Psoas muscle (tissue), 7 donors: ENCODE measurements at regions not wholly inside any gene's neighbourhood (a gene's known extent, or its start where the extent isn't known, plus 50 kb on each side); places are given as distances from the start of the nearest gene placed in this dataset.

Experiments used
- ATAC-seq, 4 donors: fragments of 200-7000 bp; cut with Tn5 transposase; one replicate each; pipeline ENCODE4 v1.9.1; 2020; ENCODE audit warnings: moderate library complexity in 3 of 4, mild to moderate bottlenecking in 2 of 4
- DNase-seq, 2 donors: peaks; one replicate each; pipeline ENCODE4 v3.0.0-alpha.2; 2020
- H3K27ac ChIP-seq: fragments of 200-600 bp; one replicate; pipeline ENCODE4 v1.8.0; 2022
- H3K27me3 ChIP-seq, 3 donors: fragments of 200-600 bp in 1 of 3; one replicate each; pipeline versions ENCODE4 v1.6.1 to v1.8.0; 2013 to 2022; ENCODE audit warnings: low read length in 2 of 3, mild to moderate bottlenecking in 2 of 3, moderate library complexity in 1 of 3; ENCODE audit not compliant: insufficient read depth in 3 of 3
- H3K36me3 ChIP-seq, 2 donors: fragments of 200-600 bp in 1 of 2; one replicate each; pipeline versions ENCODE4 v1.6.1 to v1.8.0; 2013 to 2022; ENCODE audit warnings: low read depth in 1 of 2, mild to moderate bottlenecking in 1 of 2, moderate library complexity in 1 of 2; ENCODE audit not compliant: insufficient read depth in 1 of 2
- H3K4me1 ChIP-seq: fragments of 200-600 bp; one replicate; pipeline ENCODE4 v1.8.0; 2022
- H3K4me3 ChIP-seq: fragments of 200-600 bp; one replicate; pipeline ENCODE4 v1.8.0; 2022; ENCODE audit warnings: mild to moderate bottlenecking
- H3K9me3 ChIP-seq: fragments of 200-600 bp; one replicate; pipeline ENCODE4 v1.8.0; 2022
- WGBS, 3 donors: extraction: QIAGEN DNeasy Blood & Tissue Kit; methylation state at CpG; one replicate each; pipeline versions ENCODE4 v1.1.6 to v1.1.7; 2013; 5-methylcytosine and 5-hydroxymethylcytosine counted together
- intact Hi-C, 2 donors: fragments of 100-400 bp; cut with DNase I; formaldehyde crosslinking; loops; one replicate each; pipeline versions ENCODE4 v1.11.0 to v1.14.2; 2022
- TF ChIP-seq, protein P1 (sequence below): fragments of 200-600 bp; IDR thresholded peaks from one replicate; pipeline ENCODE4 v1.8.0; 2022; ENCODE audit warnings: antibody characterized with exemption
- donor health status: healthy with polysubstance abuse.
- donor health status: DM: no; HTN: no; CAD: no; lungs with moderate emphysema.
- donor health status: Bipolar disorder and iron deficiency.
- donor health status: healthy.
- donor health status: DM: yes; HTN: yes; CAD: no.
- donor health status: DM: no; HTN: no; CAD: no.
- donor health status: DM: yes; HTN: yes; CAD: no.

DNA sequence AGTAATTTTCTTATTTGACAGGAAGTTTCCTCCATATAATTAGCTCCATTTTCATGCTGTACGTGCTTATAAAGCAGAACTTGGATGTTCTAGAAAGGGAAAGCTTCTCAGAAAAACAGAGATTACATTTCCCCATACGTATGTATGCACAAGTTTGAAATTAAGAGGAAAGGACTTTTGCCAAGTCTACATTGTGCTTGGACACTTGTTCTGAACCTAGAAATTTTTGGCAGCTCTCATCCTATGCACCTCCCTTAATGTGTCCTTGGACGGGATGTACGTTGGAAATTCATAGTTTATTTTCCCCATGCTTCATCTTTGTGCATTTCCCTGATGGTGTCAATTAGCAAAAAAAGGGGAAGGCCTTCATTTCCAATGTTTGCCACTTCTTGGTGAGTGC lies 322.7 kb downstream of the BLID start:
- H3K27ac ChIP-seq, result no peak overlapping the region
- intact Hi-C loops, result no loop called here
- TF ChIP-seq, protein P1, sequence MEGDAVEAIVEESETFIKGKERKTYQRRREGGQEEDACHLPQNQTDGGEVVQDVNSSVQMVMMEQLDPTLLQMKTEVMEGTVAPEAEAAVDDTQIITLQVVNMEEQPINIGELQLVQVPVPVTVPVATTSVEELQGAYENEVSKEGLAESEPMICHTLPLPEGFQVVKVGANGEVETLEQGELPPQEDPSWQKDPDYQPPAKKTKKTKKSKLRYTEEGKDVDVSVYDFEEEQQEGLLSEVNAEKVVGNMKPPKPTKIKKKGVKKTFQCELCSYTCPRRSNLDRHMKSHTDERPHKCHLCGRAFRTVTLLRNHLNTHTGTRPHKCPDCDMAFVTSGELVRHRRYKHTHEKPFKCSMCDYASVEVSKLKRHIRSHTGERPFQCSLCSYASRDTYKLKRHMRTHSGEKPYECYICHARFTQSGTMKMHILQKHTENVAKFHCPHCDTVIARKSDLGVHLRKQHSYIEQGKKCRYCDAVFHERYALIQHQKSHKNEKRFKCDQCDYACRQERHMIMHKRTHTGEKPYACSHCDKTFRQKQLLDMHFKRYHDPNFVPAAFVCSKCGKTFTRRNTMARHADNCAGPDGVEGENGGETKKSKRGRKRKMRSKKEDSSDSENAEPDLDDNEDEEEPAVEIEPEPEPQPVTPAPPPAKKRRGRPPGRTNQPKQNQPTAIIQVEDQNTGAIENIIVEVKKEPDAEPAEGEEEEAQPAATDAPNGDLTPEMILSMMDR, result no peak

DNA sequence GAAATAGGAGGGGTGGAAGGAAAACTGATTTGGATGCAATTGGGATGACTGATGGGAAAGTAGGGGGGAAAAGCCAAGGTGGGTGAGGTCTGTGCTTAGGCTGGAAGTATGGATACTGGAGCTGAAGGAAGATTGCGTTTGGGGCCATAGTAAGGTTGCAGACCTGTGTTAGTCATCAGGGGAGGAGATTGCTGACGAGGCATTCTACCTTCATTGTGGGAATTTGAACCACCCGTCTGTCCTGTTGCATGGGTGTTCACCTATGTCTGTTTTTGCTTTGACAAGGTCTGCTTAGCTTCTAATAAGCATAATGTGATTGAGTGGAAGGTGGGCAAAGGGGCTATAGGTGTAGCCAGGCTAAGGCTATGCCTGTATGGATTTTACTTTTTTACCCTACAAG lies 323.8 kb downstream of the BLID start:
- intact Hi-C loops, result no loop called here
- H3K4me1 ChIP-seq, result no peaks in the 10 kb centered on the region
- no peak for DNase-seq
- H3K4me3 ChIP-seq, result no peak overlapping the region
- 91 to 96% (median 94%) methylated on average over 3 of the region's 3 CpGs for WGBS, 3 donors
- no peaks in the 10 kb centered on the region for H3K9me3 ChIP-seq
- no peaks in the 10 kb centered on the region for H3K36me3 ChIP-seq
- TF ChIP-seq, protein P1, result no peak
- ATAC-seq, result no peak
- peaks cover 0 to 4% (median 0%) of the 10 kb centered on the region in 3 donors for H3K27me3 ChIP-seq
- H3K27ac ChIP-seq, result no peak overlapping the region

More for the DNA sequence above, 322.7 kb downstream of the BLID start:
- Histone ChIP-seq H3K4me3 (no peak overlapping the region), H3K27me3 (peaks cover 0 to 4% (median 0%) of the 10 kb centered on the region in 3 donors), H3K4me1 (no peaks in the 10 kb centered on the region), H3K36me3 (no peaks in the 10 kb centered on the region), H3K9me3 (no peaks in the 10 kb centered on the region)
- ATAC-seq (no peak), DNase-seq (no peak)
- 40 to 47% (median 45%) methylated on average over 4 of the region's 4 CpGs for WGBS, 3 donors

DNA sequence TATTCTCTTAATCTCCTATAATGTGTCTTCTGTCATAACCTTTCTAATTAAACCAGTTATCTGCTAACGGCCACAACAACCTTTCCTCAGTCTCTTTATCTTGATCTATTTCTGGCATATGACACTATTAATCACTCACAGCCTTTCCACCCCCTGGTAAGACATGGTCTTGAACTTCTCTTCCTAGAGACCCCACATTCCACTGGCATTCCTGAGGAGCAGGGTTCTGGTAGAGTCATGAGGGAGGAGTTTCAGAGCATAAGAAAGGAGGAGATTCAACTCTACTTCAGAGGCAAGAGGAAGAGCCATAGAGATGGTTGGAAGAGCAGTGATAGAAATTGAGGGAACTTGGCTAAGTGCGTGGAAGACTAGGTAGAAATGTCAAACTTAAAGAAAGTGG lies 325.6 kb downstream of the BLID start:
- WGBS, 3 donors, result 90 to 94% (median 91%) methylated on average over 2 of the region's 2 CpGs
- TF ChIP-seq, protein P1, result no peak
- H3K9me3 ChIP-seq, result no peaks in the 10 kb centered on the region
- H3K27me3 ChIP-seq, result peaks cover 0 to 4% (median 0%) of the 10 kb centered on the region in 3 donors
- no peaks in the 10 kb centered on the region for H3K4me1 ChIP-seq
- intact Hi-C loops, result no loop called here
- ATAC-seq (no peak), DNase-seq (no peak)
- no peak overlapping the region for H3K27ac ChIP-seq
- H3K4me3 ChIP-seq, result no peak overlapping the region
- no peaks in the 10 kb centered on the region for H3K36me3 ChIP-seq

DNA sequence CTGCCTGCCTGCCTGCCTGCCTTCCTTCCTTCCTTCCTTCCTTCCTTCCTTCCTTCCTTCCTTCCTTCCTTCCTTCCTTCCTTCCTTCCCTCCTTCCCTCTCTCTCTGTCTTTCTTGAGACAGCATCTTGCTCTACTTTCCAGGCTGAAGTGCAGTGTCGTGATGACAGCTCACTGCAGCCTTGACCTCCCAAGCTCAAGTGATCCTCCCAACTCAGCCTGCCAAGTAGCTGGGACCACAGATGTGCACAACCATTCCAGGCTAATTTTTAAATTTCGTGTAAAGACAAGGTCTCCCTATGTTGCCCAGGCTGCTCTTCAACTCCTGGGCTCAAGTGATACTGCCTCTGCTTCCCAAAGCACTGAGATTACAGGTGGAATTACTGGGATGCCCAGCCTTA lies 328.2 kb upstream of the SORL1-AS1 start:
- 54 to 59% (median 58%) methylated on average over 2 of the region's 2 CpGs for WGBS, 3 donors
- intact Hi-C loops, result loop anchor here in 1 of 2 donors (10.0 kb wide), 1 partner anchor 64 kb away; no protein-coding TSS in a partner anchor
- TF ChIP-seq, protein P1, result no peak

DNA sequence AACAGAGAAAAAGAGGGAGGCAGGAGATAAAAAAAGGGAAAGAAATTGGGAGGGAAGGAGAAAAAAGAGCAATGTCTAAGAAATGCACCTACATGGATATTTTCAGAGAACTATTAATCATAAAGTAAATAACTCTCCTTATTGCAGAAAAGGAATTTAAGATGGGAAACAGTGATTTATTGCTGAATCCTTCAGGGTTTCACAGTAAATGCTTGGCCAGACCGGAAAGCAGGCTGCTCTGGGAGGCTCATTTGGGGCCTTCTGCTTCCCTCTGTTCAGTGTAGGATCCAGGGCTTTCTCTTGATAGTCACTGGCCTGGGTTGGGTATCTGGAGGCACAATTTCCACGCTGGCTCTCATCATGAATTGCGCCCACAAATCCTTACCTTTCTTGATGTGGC lies 324.3 kb upstream of the SORL1-AS1 start:
- H3K4me1 ChIP-seq, result no peaks in the 10 kb centered on the region
- intact Hi-C loops, result loop anchor here in 1 of 2 donors (10.0 kb wide), 1 partner anchor 1148 kb away; no protein-coding TSS in a partner anchor
- no peak overlapping the region for H3K27ac ChIP-seq
- no peaks in the 10 kb centered on the region for H3K36me3 ChIP-seq
- WGBS, 3 donors, result 76 to 90% (median 79%) methylated on average over 3 of the region's 3 CpGs
- TF ChIP-seq, protein P1, result no peak
- H3K4me3 ChIP-seq, result no peak overlapping the region
- DNase-seq, result no peak
- no peak for ATAC-seq
- no peaks in the 10 kb centered on the region for H3K27me3 ChIP-seq
- no peaks in the 10 kb centered on the region for H3K9me3 ChIP-seq

More for the DNA sequence above, 328.2 kb upstream of the SORL1-AS1 start:
- no peak for ATAC-seq
- no peaks in the 10 kb centered on the region for H3K36me3 ChIP-seq
- no peaks in the 10 kb centered on the region for H3K4me1 ChIP-seq
- H3K27ac ChIP-seq, result no peak overlapping the region
- H3K9me3 ChIP-seq, result no peaks in the 10 kb centered on the region
- no peak for DNase-seq
- H3K27me3 ChIP-seq, result no peaks in the 10 kb centered on the region
- no peak overlapping the region for H3K4me3 ChIP-seq
